ENCODE measurements at regions not wholly inside any gene's neighbourhood (a gene's known extent, or its start where the extent isn't known, plus 50 kb on each side); places are given as distances from the start of the nearest gene placed in this dataset.

DNA sequence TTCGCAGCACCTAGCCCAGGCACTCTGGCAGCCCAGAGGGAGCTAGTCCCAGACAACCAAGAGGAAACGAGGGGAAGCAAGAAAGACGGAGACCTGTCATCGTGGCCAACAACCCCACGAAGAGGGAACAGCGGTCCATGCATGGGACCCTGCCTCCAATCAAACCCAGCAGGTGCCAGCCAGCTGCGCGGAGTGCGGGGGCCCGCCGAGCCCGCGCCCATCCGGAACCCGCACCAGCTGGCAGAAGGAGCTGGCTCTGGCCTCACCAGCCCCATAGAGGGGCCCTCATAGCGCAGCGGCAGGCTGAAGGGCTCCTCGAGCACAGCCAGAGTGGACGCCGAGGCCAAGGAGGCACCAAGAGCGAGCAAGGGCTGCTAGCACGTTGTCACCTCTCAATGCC is 332.4 kb upstream of the MAGEB18 start:
- TF ChIP-seq POLR2A (IDR thresholded peaks at IDR 0.05) = no peak
- TF ChIP-seq, protein P1, sequence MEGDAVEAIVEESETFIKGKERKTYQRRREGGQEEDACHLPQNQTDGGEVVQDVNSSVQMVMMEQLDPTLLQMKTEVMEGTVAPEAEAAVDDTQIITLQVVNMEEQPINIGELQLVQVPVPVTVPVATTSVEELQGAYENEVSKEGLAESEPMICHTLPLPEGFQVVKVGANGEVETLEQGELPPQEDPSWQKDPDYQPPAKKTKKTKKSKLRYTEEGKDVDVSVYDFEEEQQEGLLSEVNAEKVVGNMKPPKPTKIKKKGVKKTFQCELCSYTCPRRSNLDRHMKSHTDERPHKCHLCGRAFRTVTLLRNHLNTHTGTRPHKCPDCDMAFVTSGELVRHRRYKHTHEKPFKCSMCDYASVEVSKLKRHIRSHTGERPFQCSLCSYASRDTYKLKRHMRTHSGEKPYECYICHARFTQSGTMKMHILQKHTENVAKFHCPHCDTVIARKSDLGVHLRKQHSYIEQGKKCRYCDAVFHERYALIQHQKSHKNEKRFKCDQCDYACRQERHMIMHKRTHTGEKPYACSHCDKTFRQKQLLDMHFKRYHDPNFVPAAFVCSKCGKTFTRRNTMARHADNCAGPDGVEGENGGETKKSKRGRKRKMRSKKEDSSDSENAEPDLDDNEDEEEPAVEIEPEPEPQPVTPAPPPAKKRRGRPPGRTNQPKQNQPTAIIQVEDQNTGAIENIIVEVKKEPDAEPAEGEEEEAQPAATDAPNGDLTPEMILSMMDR (IDR thresholded peaks at IDR 0.05) = no peak
- TF ChIP-seq POLR2AphosphoS5 (IDR thresholded peaks at IDR 0.05) = no peak
- TF ChIP-seq EP300 (IDR thresholded peaks at IDR 0.05) = no peak
- no peaks in the 10 kb centered on the region for H3K27me3 ChIP-seq
- no peaks in the 10 kb centered on the region for H3K9me3 ChIP-seq
- ATAC-seq = peak; percentile 28
- WGBS, 2 donors (ENCODE audit: low coverage in 1 of 2) = 90% methylated on average over 2 of the region's 22 CpGs; no CpG with 5 or more reads in 1 of the 2 donors
- no peak overlapping the region for H3K27ac ChIP-seq
- no peaks in the 10 kb centered on the region for H3K36me3 ChIP-seq
- no peak overlapping the region for H3K4me3 ChIP-seq
- no peaks in the 10 kb centered on the region for H3K4me1 ChIP-seq

DNA sequence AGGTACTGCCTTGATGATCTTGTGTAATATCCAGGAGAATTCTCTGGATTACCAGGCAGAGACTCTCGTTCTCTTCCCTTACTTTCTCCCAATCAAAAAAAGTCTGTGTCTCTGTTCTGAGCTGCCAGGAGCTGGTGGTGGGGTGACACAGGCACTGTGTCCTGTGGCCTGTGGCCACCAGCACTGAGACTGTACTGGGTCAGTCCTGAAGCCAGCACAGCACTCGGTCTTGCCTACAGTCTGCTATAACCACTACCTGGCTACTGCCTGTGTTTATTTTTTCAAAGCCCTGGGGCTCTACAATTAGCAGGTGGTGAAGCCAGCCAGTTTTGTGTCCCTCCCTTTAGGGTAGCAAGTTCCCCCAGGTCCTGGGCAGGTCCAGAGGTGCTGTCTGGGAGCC is 331.1 kb upstream of the MAGEB18 start:
- H3K36me3 ChIP-seq = no peaks in the 10 kb centered on the region
- no peak for ATAC-seq
- H3K4me1 ChIP-seq = no peaks in the 10 kb centered on the region
- 40 to 80% methylated on average over 1 of the region's 2 CpGs for WGBS, 2 donors (ENCODE audit: low coverage in 1 of 2)
- H3K27me3 ChIP-seq = no peaks in the 10 kb centered on the region
- TF ChIP-seq POLR2AphosphoS5 (IDR thresholded peaks at IDR 0.05) (no peak), EP300 (IDR thresholded peaks at IDR 0.05) (no peak), POLR2A (IDR thresholded peaks at IDR 0.05) (no peak)
- TF ChIP-seq, protein P1 (IDR thresholded peaks at IDR 0.05) = no peak
- H3K9me3 ChIP-seq = no peaks in the 10 kb centered on the region
- no peak overlapping the region for H3K27ac ChIP-seq
- H3K4me3 ChIP-seq = no peak overlapping the region

DNA sequence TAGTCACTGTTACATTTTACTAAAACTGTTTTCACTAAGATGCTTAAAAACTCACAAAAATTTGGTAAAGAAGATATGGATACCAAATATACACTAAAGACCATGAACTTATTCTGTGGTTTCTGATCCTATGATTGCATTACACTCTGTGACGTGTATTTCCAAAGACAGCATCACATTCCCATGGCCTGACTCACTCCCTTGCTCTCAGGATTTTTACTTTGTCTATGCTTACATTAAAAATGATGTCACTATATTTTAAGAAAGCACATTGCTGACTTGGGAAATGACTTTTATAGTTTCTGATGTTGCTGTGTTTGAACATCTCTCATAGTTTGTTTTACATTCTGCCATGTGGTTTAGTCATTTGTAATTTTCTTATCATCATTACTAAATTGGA is 327.9 kb upstream of the MAGEB18 start:
- no peaks in the 10 kb centered on the region for H3K4me1 ChIP-seq
- no peaks in the 10 kb centered on the region for H3K9me3 ChIP-seq
- no peaks in the 10 kb centered on the region for H3K36me3 ChIP-seq
- no peak overlapping the region for H3K27ac ChIP-seq
- WGBS, 2 donors (ENCODE audit: low coverage in 1 of 2) = 17% methylated on average over 1 of the region's 1 CpG
- no peak overlapping the region for H3K4me3 ChIP-seq
- TF ChIP-seq, protein P1 (IDR thresholded peaks at IDR 0.05) = no peak
- TF ChIP-seq POLR2AphosphoS5 (IDR thresholded peaks at IDR 0.05) = no peak
- no peak for TF ChIP-seq POLR2A (IDR thresholded peaks at IDR 0.05)
- TF ChIP-seq EP300 (IDR thresholded peaks at IDR 0.05) = no peak
- no peak for ATAC-seq
- H3K27me3 ChIP-seq = no peaks in the 10 kb centered on the region

DNA sequence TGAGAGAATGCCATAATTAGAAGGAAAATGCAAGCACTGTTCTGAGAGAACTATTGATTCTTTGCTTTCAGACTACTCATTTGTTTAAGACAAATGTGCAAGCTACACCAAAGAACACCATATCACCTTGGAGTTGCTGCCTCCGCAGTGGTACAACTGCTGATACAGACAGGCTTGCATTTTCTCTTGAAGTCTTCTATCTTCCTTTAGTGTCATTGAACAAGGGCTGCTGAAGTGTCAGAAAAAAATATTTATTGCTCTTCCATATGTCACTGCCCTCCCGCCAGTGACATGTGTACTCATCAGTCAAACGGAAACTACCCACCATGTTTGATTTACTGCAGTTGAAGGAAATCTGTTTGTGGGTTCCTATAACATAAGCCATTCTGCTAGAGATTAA is 318.3 kb upstream of the MAGEB18 start:
- no peak for ATAC-seq
- no peaks in the 10 kb centered on the region for H3K9me3 ChIP-seq
- H3K4me3 ChIP-seq = no peak overlapping the region
- H3K27me3 ChIP-seq = no peaks in the 10 kb centered on the region
- no peak overlapping the region for H3K27ac ChIP-seq
- H3K4me1 ChIP-seq = no peaks in the 10 kb centered on the region
- TF ChIP-seq EP300 (IDR thresholded peaks at IDR 0.05) (no peak), POLR2AphosphoS5 (IDR thresholded peaks at IDR 0.05) (no peak)
- TF ChIP-seq, protein P1 (IDR thresholded peaks at IDR 0.05) = no peak
- WGBS, 2 donors (ENCODE audit: low coverage in 1 of 2) = 68 to 92% methylated on average over 3 of the region's 3 CpGs
- H3K36me3 ChIP-seq = no peaks in the 10 kb centered on the region

DNA sequence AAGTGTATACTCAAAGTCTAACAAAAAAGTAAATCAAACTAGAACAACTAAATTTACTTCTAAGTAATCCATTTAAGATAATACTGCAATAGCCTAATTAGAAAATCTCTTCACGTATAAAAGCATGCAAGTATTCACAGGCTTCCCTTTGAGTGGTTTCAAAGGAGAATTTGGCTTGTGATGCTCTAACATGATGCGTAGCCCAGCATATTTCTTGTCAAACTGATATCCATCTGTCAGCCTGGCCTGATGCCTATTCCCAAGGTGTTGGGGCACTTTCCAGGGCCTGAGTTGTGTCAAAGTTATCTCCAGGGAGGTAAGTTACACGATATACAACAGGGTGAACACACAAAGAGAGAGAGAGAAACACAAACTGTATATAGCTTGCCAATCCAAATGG is 287.0 kb upstream of the MAGEB18 start:
- Histone ChIP-seq H3K4me1 (no peaks in the 10 kb centered on the region), H3K9me3 (no peaks in the 10 kb centered on the region), H3K36me3 (no peaks in the 10 kb centered on the region), H3K27ac (no peak overlapping the region), H3K4me3 (no peak overlapping the region), H3K27me3 (no peaks in the 10 kb centered on the region)
- no peak for ATAC-seq
- TF ChIP-seq POLR2AphosphoS5 (IDR thresholded peaks at IDR 0.05) (no peak), POLR2A (IDR thresholded peaks at IDR 0.05) (no peak), EP300 (IDR thresholded peaks at IDR 0.05) (no peak)
- TF ChIP-seq, protein P1 (IDR thresholded peaks at IDR 0.05) = no peak
- 25 to 43% methylated on average over 2 to 3 of the region's 3 CpGs for WGBS, 2 donors (ENCODE audit: low coverage in 1 of 2)

All from gastroesophageal sphincter (tissue), 4 donors.